ENCODE measurements at regions not wholly inside any gene's neighbourhood (a gene's known extent, or its start where the extent isn't known, plus 50 kb on each side); places are given as distances from the start of the nearest gene placed in this dataset.
"Not testable (repeated sequence)": the region's sequence is repeated elsewhere in the genome, so short reads cannot be mapped to it uniquely, and the experiment has no call there.

DNA sequence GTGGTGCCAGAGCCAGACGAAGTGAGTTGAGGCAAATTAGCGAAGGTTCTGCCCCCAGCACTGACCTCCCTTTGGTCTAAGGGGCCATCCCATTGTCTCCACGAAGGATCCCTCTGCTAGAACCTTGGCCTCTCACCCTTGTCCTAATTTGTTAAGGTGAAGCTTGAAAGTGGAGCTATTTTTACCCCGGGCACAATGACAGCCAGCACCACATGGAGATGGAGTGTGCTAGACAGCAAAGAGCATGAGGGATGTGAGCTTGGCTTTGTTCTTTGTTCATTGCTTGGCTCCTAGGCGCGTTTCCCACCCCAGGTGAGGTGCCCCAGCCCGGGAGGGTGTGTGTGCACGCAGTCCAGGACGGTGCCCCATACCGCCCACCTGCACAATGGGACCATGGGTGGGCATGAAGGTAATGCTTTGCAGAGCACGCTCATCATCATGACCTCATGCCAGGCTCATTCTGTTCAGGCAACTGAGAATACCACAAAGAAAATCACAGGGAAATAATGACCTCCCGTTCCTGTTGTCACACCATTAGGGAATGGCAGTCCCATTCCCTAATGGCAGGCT is 361.0 kb upstream of the FZD8 start:
- Histone ChIP-seq H3K9me3 (no peaks in the 10 kb centered on the region), H3K4me1 (ENCODE audit: low read depth) (no peaks in the 10 kb centered on the region), H3K36me3 (ENCODE audit: low read depth) (no peaks in the 10 kb centered on the region), H3K4me3 (no peak overlapping the region)
- no peak for ATAC-seq
- DNase-seq: no peak
- intact Hi-C loops (cut with DNase I, micrococcal nuclease): no loop called here
- TF ChIP-seq CTCF (IDR thresholded peaks at IDR 0.05): no peak

DNA sequence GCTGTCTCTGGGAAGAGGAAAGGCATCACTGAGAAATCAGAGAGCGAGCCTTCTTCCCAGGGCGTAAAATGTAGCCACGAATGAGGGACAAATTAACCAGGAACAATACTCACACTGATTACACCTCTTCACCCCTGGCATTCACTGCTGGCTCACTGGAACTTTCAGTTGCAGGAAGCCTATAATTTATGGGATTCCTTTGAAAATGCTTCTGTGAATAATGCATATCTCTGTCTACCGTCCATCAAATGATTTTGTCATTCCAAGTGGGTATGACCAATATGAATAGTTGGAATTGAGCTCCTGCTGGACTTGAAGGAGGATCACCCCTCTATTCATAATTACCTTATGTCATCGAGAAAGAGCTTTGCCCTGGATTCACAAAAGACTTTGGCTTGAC is 360.3 kb upstream of the FZD8 start:
- H3K36me3 ChIP-seq (ENCODE audit: low read depth): no peaks in the 10 kb centered on the region
- no peak for TF ChIP-seq CTCF (IDR thresholded peaks at IDR 0.05)
- intact Hi-C loops (cut with DNase I, micrococcal nuclease): no loop called here

DNA sequence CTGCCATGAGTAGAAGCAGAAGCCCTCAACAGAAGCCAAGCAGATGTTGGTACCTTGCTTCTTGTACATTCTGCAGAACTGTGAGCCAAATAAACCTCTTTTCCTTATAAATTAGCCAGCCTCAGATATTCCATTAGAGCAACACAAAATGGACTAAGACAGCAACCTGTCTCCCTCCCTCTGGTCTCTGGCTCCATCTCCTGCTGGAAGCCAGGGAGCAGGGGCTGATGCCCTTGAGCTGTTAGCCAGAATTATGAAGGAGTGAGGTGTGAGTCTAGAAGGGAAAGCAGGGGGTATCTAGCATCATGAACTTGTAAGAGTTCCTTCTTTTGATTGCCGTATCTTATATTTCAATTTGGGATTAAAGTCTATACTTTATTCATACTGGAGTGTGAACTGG is 358.7 kb upstream of the FZD8 start:
- H3K4me1 ChIP-seq (ENCODE audit: low read depth); DNase-seq; H3K4me3 ChIP-seq; ATAC-seq; H3K36me3 ChIP-seq (ENCODE audit: low read depth); intact Hi-C loops (cut with DNase I, micrococcal nuclease); H3K9me3 ChIP-seq: not testable (repeated sequence)

More for the DNA sequence above, 360.3 kb upstream of the FZD8 start:
- DNase-seq (no peak), ATAC-seq (no peak)
- no peaks in the 10 kb centered on the region for H3K4me1 ChIP-seq (ENCODE audit: low read depth)
- no peaks in the 10 kb centered on the region for H3K9me3 ChIP-seq
- H3K4me3 ChIP-seq: no peak overlapping the region

- intact Hi-C loops (cut with DNase I, micrococcal nuclease): no loop called here
- DNase-seq (no peak), ATAC-seq (no peak)
- TF ChIP-seq CTCF (IDR thresholded peaks at IDR 0.05): no peak
- H3K4me3 ChIP-seq: no peak overlapping the region
- no peaks in the 10 kb centered on the region for H3K4me1 ChIP-seq (ENCODE audit: low read depth)
- H3K36me3 ChIP-seq (ENCODE audit: low read depth): no peaks in the 10 kb centered on the region
- H3K9me3 ChIP-seq: no peaks in the 10 kb centered on the region
Observed at GRCh38 chr10:35998026-35998425, 355.9 kb upstream of the FZD8 start.

- no peak for TF ChIP-seq CTCF (IDR thresholded peaks at IDR 0.05)
- ATAC-seq (no peak), DNase-seq (no peak)
- Histone ChIP-seq H3K9me3 (no peaks in the 10 kb centered on the region), H3K4me3 (no peak overlapping the region), H3K4me1 (ENCODE audit: low read depth) (no peaks in the 10 kb centered on the region), H3K36me3 (ENCODE audit: low read depth) (no peaks in the 10 kb centered on the region)
- intact Hi-C loops (cut with DNase I, micrococcal nuclease): no loop called here
Observed at GRCh38 chr10:35995485-35995884, 353.4 kb upstream of the FZD8 start.

GRCh38 chr10:35993591-35994515 is 351.8 kb upstream of the FZD8 start:
- H3K4me1 ChIP-seq (ENCODE audit: low read depth): no peaks in the 10 kb centered on the region
- H3K36me3 ChIP-seq (ENCODE audit: low read depth): no peaks in the 10 kb centered on the region
- H3K4me3 ChIP-seq: no peak overlapping the region
- TF ChIP-seq CTCF (IDR thresholded peaks at IDR 0.05): no peak
- H3K9me3 ChIP-seq: no peaks in the 10 kb centered on the region
- intact Hi-C loops (cut with DNase I, micrococcal nuclease): no loop called here
- DNase-seq: no peak
- ATAC-seq: no peak
